CD4-positive, CD25-positive, alpha-beta regulatory T cell (primary cell): ENCODE measurements at regions not wholly inside any gene's neighbourhood (a gene's known extent, or its start where the extent isn't known, plus 50 kb on each side); places are given as distances from the start of the nearest gene placed in this dataset.

Source experiments
- ATAC-seq, 2 donors: fragments of 150-1000 bp; cut with Tn5 transposase; one replicate each; pipeline ENCODE4 v1.10.0; 2021; ENCODE audit warnings: low read depth in 2 of 2, moderate number of reproducible peaks in 2 of 2, moderate library complexity in 1 of 2
- DNase-seq, 3 donors: peaks; one replicate each; pipeline versions ENCODE4 v3.0.0 to v3.0.0-alpha.2; 2012 to 2022; ENCODE audit warnings: mixed read lengths in 1 of 3
- H3K27ac ChIP-seq: one replicate; pipeline ENCODE4 v1.7.0; 2013; ENCODE audit warnings: mild to moderate bottlenecking, low read length; ENCODE audit not compliant: insufficient read depth, poor library complexity, severe bottlenecking
- H3K27me3 ChIP-seq: one replicate; pipeline ENCODE4 v1.7.0; 2013; ENCODE audit warnings: low read length; ENCODE audit not compliant: control insufficient read depth, insufficient read depth
- H3K36me3 ChIP-seq: one replicate; pipeline ENCODE4 v1.7.0; 2013; ENCODE audit warnings: mild to moderate bottlenecking, low read length, moderate library complexity; ENCODE audit not compliant: control insufficient read depth, insufficient read depth
- H3K4me1 ChIP-seq: 2 replicates; pipeline ENCODE4 v1.7.0; 2013; ENCODE audit warnings: mild to moderate bottlenecking, low read length; ENCODE audit not compliant: insufficient read depth, control insufficient read depth, poor library complexity, severe bottlenecking
- H3K4me3 ChIP-seq: one replicate; pipeline ENCODE4 v1.7.0; 2013; ENCODE audit warnings: low read depth, mild to moderate bottlenecking, low read length, moderate library complexity
- H3K9me3 ChIP-seq, 2 experiments: 1 replicate in 1 of 2; 2 replicates in 1 of 2; pipeline ENCODE4 v1.7.0; 2013; ENCODE audit warnings: low read length in 2 of 2, mild to moderate bottlenecking in 1 of 2, moderate library complexity in 1 of 2; ENCODE audit not compliant: control insufficient read depth in 2 of 2
- H3K27ac Mint-ChIP-seq, 3 donors: one replicate each; pipeline ENCODE4 v1.8.0; 2020 to 2022; ENCODE audit warnings: mild to moderate bottlenecking in 3 of 3, mixed read lengths in 3 of 3, moderate library complexity in 2 of 3
- H3K27me3 Mint-ChIP-seq: one replicate; pipeline ENCODE4 v1.8.0; 2022; ENCODE audit warnings: mild to moderate bottlenecking, mixed read lengths
- H3K36me3 Mint-ChIP-seq: one replicate; pipeline ENCODE4 v1.8.0; 2020; ENCODE audit warnings: mixed read lengths
- H3K4me1 Mint-ChIP-seq, 4 donors: one replicate each; pipeline ENCODE4 v1.8.0; 2020 to 2022; ENCODE audit warnings: mixed read lengths in 4 of 4, mild to moderate bottlenecking in 1 of 4
- H3K4me3 Mint-ChIP-seq, 4 donors: one replicate each; pipeline ENCODE4 v1.8.0; 2020 to 2022; ENCODE audit warnings: mild to moderate bottlenecking in 4 of 4, mixed read lengths in 4 of 4, moderate library complexity in 3 of 4
- H3K9me3 Mint-ChIP-seq, 7 donors: one replicate each; pipeline ENCODE4 v1.8.0; 2020 to 2022; ENCODE audit warnings: mixed read lengths in 7 of 7, mild to moderate bottlenecking in 3 of 7, moderate library complexity in 2 of 7

GRCh38 chr5:5026409-5026785 lies 113.7 kb upstream of the ADAMTS16 start:
- Mint-ChIP-seq H3K36me3 (no peaks in the 10 kb centered on the region), H3K4me3 (no peak overlapping the region)
- ATAC-seq: no peak

GRCh38 chr5:5031665-5032064 lies 108.5 kb upstream of the ADAMTS16 start:
- H3K36me3 ChIP-seq: no peaks in the 10 kb centered on the region
- no peaks in the 10 kb centered on the region for H3K27me3 ChIP-seq
- no peak overlapping the region for H3K27ac ChIP-seq
- H3K4me3 ChIP-seq: no peak overlapping the region
- Mint-ChIP-seq H3K4me1 (no peaks in the 10 kb centered on the region), H3K4me3 (no peak overlapping the region), H3K9me3 (peaks cover 0 to 10% (median 6%) of the 10 kb centered on the region in 7 donors), H3K27me3 (no peaks in the 10 kb centered on the region), H3K27ac (no peak overlapping the region), H3K36me3 (no peaks in the 10 kb centered on the region)
- ATAC-seq (no peak), DNase-seq (no peak)
- H3K9me3 ChIP-seq: no peaks in the 10 kb centered on the region
- no peaks in the 10 kb centered on the region for H3K4me1 ChIP-seq

More at GRCh38 chr5:5026409-5026785, 113.7 kb upstream of the ADAMTS16 start:
- Mint-ChIP-seq H3K4me1 (peaks cover 0 to 4% (median 0%) of the 10 kb centered on the region in 4 donors), H3K27me3 (no peaks in the 10 kb centered on the region), H3K27ac (no peak overlapping the region), H3K9me3 (peaks cover 0 to 16% (median 6%) of the 10 kb centered on the region in 7 donors)
- Histone ChIP-seq H3K9me3 (no peaks in the 10 kb centered on the region), H3K36me3 (no peaks in the 10 kb centered on the region), H3K27ac (no peak overlapping the region), H3K4me1 (no peaks in the 10 kb centered on the region), H3K4me3 (no peak overlapping the region), H3K27me3 (no peaks in the 10 kb centered on the region)
- no peak for DNase-seq

- Mint-ChIP-seq H3K4me3 (no peak overlapping the region), H3K4me1 (peaks cover 0 to 8% (median 0%) of the 10 kb centered on the region in 4 donors), H3K36me3 (no peaks in the 10 kb centered on the region), H3K9me3 (peaks cover 0 to 6% (median 1%) of the 10 kb centered on the region in 7 donors), H3K27ac (no peak overlapping the region), H3K27me3 (no peaks in the 10 kb centered on the region)
- ATAC-seq (no peak), DNase-seq (no peak)
- H3K4me1 ChIP-seq: no peaks in the 10 kb centered on the region
- no peaks in the 10 kb centered on the region for H3K27me3 ChIP-seq
- no peak overlapping the region for H3K27ac ChIP-seq
- H3K9me3 ChIP-seq: no peaks in the 10 kb centered on the region
- no peaks in the 10 kb centered on the region for H3K36me3 ChIP-seq
- H3K4me3 ChIP-seq: no peak overlapping the region
Measured at GRCh38 chr5:5037674-5038073, 102.5 kb upstream of the ADAMTS16 start.

GRCh38 chr5:5039918-5040317 lies 100.2 kb upstream of the ADAMTS16 start:
- H3K27me3 ChIP-seq: no peaks in the 10 kb centered on the region
- Mint-ChIP-seq H3K4me1 (peaks cover 0 to 8% (median 0%) of the 10 kb centered on the region in 4 donors), H3K36me3 (no peaks in the 10 kb centered on the region), H3K27ac (no peak overlapping the region), H3K9me3 (peaks cover 0 to 6% (median 3%) of the 10 kb centered on the region in 7 donors), H3K4me3 (no peak overlapping the region), H3K27me3 (no peaks in the 10 kb centered on the region)
- ATAC-seq (no peak), DNase-seq (no peak)
- no peaks in the 10 kb centered on the region for H3K4me1 ChIP-seq
- H3K4me3 ChIP-seq: no peak overlapping the region
- no peaks in the 10 kb centered on the region for H3K36me3 ChIP-seq
- no peak overlapping the region for H3K27ac ChIP-seq
- no peaks in the 10 kb centered on the region for H3K9me3 ChIP-seq

GRCh38 chr5:5040712-5041111 lies 99.4 kb upstream of the ADAMTS16 start:
- Histone ChIP-seq H3K36me3 (no peaks in the 10 kb centered on the region), H3K9me3 (no peaks in the 10 kb centered on the region), H3K4me3 (no peak overlapping the region), H3K27ac (no peak overlapping the region), H3K4me1 (no peaks in the 10 kb centered on the region), H3K27me3 (no peaks in the 10 kb centered on the region)
- Mint-ChIP-seq H3K36me3 (no peaks in the 10 kb centered on the region), H3K4me1 (peaks cover 0 to 8% (median 0%) of the 10 kb centered on the region in 4 donors), H3K27me3 (no peaks in the 10 kb centered on the region), H3K9me3 (peaks cover 0 to 6% (median 3%) of the 10 kb centered on the region in 7 donors), H3K27ac (no peak overlapping the region), H3K4me3 (no peak overlapping the region)
- ATAC-seq (no peak), DNase-seq (no peak)

GRCh38 chr5:5042806-5043205 lies 97.3 kb upstream of the ADAMTS16 start:
- Mint-ChIP-seq H3K27ac (no peak overlapping the region), H3K9me3 (peaks cover 0 to 6% (median 2%) of the 10 kb centered on the region in 7 donors), H3K4me1 (peaks cover 0 to 3% (median 0%) of the 10 kb centered on the region in 4 donors), H3K4me3 (no peak overlapping the region), H3K36me3 (no peaks in the 10 kb centered on the region), H3K27me3 (no peaks in the 10 kb centered on the region)
- Histone ChIP-seq H3K27me3 (no peaks in the 10 kb centered on the region), H3K4me3 (no peak overlapping the region), H3K4me1 (no peaks in the 10 kb centered on the region), H3K36me3 (no peaks in the 10 kb centered on the region), H3K27ac (no peak overlapping the region), H3K9me3 (no peaks in the 10 kb centered on the region)
- DNase-seq (no peak), ATAC-seq (no peak)

- H3K4me3 Mint-ChIP-seq: no peak overlapping the region
- Histone ChIP-seq H3K27me3 (no peaks in the 10 kb centered on the region), H3K4me3 (no peak overlapping the region), H3K9me3 (no peaks in the 10 kb centered on the region), H3K4me1 (no peaks in the 10 kb centered on the region), H3K36me3 (no peaks in the 10 kb centered on the region), H3K27ac (no peak overlapping the region)
- H3K36me3 Mint-ChIP-seq: no peaks in the 10 kb centered on the region
- H3K4me1 Mint-ChIP-seq: no peaks in the 10 kb centered on the region
- ATAC-seq: no peak
- DNase-seq: no peak
- no peaks in the 10 kb centered on the region for H3K27me3 Mint-ChIP-seq
- no peak overlapping the region for H3K27ac Mint-ChIP-seq
- peaks cover 0 to 6% (median 2%) of the 10 kb centered on the region in 7 donors for H3K9me3 Mint-ChIP-seq
Measured at GRCh38 chr5:5043346-5043745, 96.8 kb upstream of the ADAMTS16 start.

GRCh38 chr5:5044247-5044840 lies 95.8 kb upstream of the ADAMTS16 start:
- H3K4me3 ChIP-seq: no peak overlapping the region
- no peaks in the 10 kb centered on the region for H3K4me1 Mint-ChIP-seq
- no peak overlapping the region for H3K27ac ChIP-seq

More at GRCh38 chr5:5044247-5044840, 95.8 kb upstream of the ADAMTS16 start:
- no peaks in the 10 kb centered on the region for H3K36me3 Mint-ChIP-seq
- H3K9me3 Mint-ChIP-seq: peaks cover 0 to 3% (median 0%) of the 10 kb centered on the region in 7 donors
- no peak overlapping the region for H3K4me3 Mint-ChIP-seq
- H3K27me3 ChIP-seq: no peaks in the 10 kb centered on the region
- H3K27ac Mint-ChIP-seq: no peak overlapping the region
- H3K36me3 ChIP-seq: no peaks in the 10 kb centered on the region
- H3K9me3 ChIP-seq: no peaks in the 10 kb centered on the region
- DNase-seq: no peak
- ATAC-seq: no peak
- no peaks in the 10 kb centered on the region for H3K4me1 ChIP-seq
- no peaks in the 10 kb centered on the region for H3K27me3 Mint-ChIP-seq
